Coronary artery (tissue), 2 donors: ENCODE measurements at regions not wholly inside any gene's neighbourhood (a gene's known extent, or its start where the extent isn't known, plus 50 kb on each side); places are given as distances from the start of the nearest gene placed in this dataset.

Experiments
- DNase-seq: peaks from one replicate; pipeline ENCODE4 v3.0.0-alpha.2; 2017; ENCODE audit warnings: low spot score
- H3K27ac ChIP-seq, 2 donors: fragments of 200-600 bp; sonication (generic); one replicate each; pipeline ENCODE4 v1.5.1; 2016 to 2019
- H3K4me3 ChIP-seq: fragments of 200-600 bp; sonication (generic); 2 replicates; pipeline ENCODE4 v1.5.1; 2016; ENCODE audit warnings: mild to moderate bottlenecking, moderate library complexity
- TF ChIP-seq, protein P1 (sequence below): fragments of 200-600 bp; sonication (generic); IDR thresholded peaks from one replicate; pipeline ENCODE4 v1.5.1; 2019; ENCODE audit warnings: antibody characterized with exemption

DNA sequence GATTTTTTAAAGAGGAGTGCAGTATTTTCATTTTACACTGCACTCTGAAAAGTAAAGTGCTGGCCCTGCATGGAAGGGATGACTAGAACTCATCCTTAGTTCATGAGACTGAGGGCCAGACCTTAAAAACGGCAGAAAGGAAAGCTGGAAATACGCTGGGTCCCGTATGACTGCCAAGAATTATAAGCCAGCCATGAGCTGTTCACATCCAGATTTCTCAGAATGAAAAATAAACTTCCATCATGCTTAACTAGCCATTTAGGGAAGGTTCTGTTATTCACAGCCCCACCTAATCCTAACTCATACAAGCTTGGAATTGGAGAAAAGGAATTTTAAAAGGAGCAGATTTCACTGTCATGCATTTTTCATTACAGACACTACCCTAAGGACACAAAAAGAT, 894.4 kb downstream of the FAT4 start:
- Histone ChIP-seq H3K4me3 (no peak overlapping the region), H3K27ac (no peak overlapping the region)
- TF ChIP-seq, protein P1, sequence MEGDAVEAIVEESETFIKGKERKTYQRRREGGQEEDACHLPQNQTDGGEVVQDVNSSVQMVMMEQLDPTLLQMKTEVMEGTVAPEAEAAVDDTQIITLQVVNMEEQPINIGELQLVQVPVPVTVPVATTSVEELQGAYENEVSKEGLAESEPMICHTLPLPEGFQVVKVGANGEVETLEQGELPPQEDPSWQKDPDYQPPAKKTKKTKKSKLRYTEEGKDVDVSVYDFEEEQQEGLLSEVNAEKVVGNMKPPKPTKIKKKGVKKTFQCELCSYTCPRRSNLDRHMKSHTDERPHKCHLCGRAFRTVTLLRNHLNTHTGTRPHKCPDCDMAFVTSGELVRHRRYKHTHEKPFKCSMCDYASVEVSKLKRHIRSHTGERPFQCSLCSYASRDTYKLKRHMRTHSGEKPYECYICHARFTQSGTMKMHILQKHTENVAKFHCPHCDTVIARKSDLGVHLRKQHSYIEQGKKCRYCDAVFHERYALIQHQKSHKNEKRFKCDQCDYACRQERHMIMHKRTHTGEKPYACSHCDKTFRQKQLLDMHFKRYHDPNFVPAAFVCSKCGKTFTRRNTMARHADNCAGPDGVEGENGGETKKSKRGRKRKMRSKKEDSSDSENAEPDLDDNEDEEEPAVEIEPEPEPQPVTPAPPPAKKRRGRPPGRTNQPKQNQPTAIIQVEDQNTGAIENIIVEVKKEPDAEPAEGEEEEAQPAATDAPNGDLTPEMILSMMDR, result no peak
- DNase-seq, result no peak

- DNase-seq, result no peak
- H3K27ac ChIP-seq, result no peak overlapping the region
- H3K4me3 ChIP-seq, result no peak overlapping the region
- TF ChIP-seq, protein P1, result no peak
These were observed 899.2 kb downstream of the FAT4 start for GRCh38 chr4:126213996-126214395.

GRCh38 chr4:126215759-126216158, 901.0 kb downstream of the FAT4 start:
- no peak for DNase-seq
- TF ChIP-seq, protein P1, result no peak
- H3K4me3 ChIP-seq, result no peak overlapping the region
- H3K27ac ChIP-seq, result no peak overlapping the region

DNA sequence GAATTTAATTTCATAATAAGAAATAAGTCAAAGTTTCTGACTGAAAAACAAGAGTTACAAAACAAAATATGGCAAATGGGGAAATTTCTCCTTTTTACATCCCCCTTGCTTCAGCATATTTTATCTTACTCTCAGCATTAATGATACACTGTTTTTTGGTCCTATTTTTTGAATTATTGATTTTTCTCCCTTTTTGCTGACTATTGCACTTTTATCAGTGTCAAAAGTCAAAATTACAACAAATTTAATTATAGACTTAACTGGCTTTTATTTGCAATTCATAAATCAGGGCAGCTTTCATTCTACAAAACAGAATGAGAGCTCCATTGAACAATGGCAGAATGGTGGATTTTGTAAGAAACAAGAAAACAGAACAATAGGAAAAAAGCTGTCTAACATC, 901.9 kb downstream of the FAT4 start:
- TF ChIP-seq, protein P1, result no peak
- H3K27ac ChIP-seq, result no peak overlapping the region
- DNase-seq, result no peak
- H3K4me3 ChIP-seq, result no peak overlapping the region

GRCh38 chr4:126221282-126221681, 906.5 kb downstream of the FAT4 start:
- H3K27ac ChIP-seq, result no peak overlapping the region
- TF ChIP-seq, protein P1, result no peak
- H3K4me3 ChIP-seq, result no peak overlapping the region
- no peak for DNase-seq

DNA sequence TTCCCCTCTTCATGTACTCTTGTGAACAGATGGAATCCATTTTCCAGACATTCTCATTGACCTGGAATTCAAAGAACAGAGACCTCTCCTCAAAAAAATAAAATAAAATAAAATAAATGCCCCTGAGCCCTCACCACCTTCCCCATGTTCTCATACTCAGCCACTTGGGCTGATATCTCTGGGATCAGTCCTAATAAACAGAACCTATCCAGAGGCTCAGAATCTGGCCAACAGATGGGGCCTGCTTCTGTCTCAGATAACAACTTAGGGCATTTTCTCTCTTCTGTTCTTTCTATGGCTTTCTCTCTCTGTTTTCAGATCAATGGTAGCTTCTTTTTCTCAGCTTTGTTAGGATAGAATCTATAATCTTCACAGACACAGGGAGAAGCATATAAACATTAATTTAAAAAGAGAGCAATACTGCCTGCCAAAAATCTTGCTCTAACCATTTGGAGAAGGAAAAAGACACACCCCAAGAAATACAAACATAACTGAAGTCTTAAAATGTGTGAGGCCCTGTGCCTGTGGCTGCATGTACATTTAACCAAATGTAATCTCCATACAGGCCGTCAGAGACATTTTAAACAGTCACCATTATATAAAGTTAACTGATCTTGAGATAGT, 907.1 kb downstream of the FAT4 start:
- H3K27ac ChIP-seq, result no peak overlapping the region
- TF ChIP-seq, protein P1, result no peak
- DNase-seq, result no peak
- H3K4me3 ChIP-seq, result no peak overlapping the region

DNA sequence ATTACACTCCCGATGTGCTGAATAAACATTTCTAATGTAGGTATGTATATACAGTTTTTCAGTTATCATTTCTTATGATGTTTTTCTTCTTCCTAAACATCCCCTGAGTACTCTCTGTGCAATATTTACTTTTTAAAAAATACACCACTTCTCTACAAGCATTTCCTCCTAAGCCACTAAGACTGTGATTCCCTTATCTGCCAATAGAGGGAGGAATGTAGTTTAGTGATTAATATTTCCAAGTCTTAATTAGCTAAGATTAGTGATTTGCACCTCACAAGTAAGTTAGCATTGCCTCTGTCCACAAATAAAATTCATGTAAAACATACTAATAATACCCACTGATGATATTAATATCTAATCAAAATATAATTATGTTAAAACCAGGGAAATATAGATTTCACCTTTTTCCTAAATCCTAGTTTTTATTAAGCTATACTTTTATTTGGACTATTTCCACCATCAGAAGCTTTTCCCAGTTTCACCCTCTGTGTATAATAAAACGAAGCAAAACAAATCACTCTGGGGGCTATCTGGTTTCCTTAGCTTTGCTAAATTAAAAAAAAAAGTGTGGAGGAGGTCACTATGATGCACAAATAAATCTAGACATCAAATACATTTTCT, 909.1 kb downstream of the FAT4 start:
- TF ChIP-seq, protein P1, result no peak
- Histone ChIP-seq H3K4me3 (no peak overlapping the region), H3K27ac (no peak overlapping the region)
- no peak for DNase-seq
